ENCODE measurements at regions not wholly inside any gene's neighbourhood (a gene's known extent, or its start where the extent isn't known, plus 50 kb on each side); places are given as distances from the start of the nearest gene placed in this dataset.

GRCh38 chr1:228911225-228912210 is 176.2 kb downstream of the RHOU start:
- TF ChIP-seq CTCF (IDR thresholded peaks at IDR 0.05) (no peak), POLR2A (IDR thresholded peaks at IDR 0.05) (no peak)
- no peak overlapping the region for H3K4me3 ChIP-seq (ENCODE audit: low read depth, poor library complexity, severe bottlenecking)
- no peak for DNase-seq (ENCODE audit: low spot score in 2 of 2)
- intact Hi-C loops (cut with DNase I; ENCODE audit: low total_unique reads) = no loop called here
- WGBS, 2 donors = 77 to 80% methylated on average over 14 of the region's 14 CpGs

- intact Hi-C loops (cut with DNase I; ENCODE audit: low total_unique reads) = no loop called here
- no peak for DNase-seq (ENCODE audit: low spot score in 2 of 2)
- 92 to 94% methylated on average over 8 of the region's 8 CpGs for WGBS, 2 donors
- H3K4me3 ChIP-seq (ENCODE audit: low read depth, poor library complexity, severe bottlenecking) = no peak overlapping the region
- TF ChIP-seq POLR2A (IDR thresholded peaks at IDR 0.05) (no peak), CTCF (IDR thresholded peaks at IDR 0.05) (no peak)
Observed at GRCh38 chr1:228913626-228914414, 178.5 kb downstream of the RHOU start.

GRCh38 chr1:228914700-228915099 is 179.4 kb downstream of the RHOU start:
- TF ChIP-seq CTCF (IDR thresholded peaks at IDR 0.05) (no peak), POLR2A (IDR thresholded peaks at IDR 0.05) (no peak)
- DNase-seq (ENCODE audit: low spot score in 2 of 2) = no peak
- WGBS, 2 donors = 82 to 85% methylated on average over 1 of the region's 1 CpG
- intact Hi-C loops (cut with DNase I; ENCODE audit: low total_unique reads) = no loop called here
- no peak overlapping the region for H3K4me3 ChIP-seq (ENCODE audit: low read depth, poor library complexity, severe bottlenecking)

GRCh38 chr1:228917342-228917741 is 182.1 kb downstream of the RHOU start:
- no peak for TF ChIP-seq CTCF (IDR thresholded peaks at IDR 0.05)
- TF ChIP-seq POLR2A (IDR thresholded peaks at IDR 0.05) = no peak
- peak in 1 of 2 donors; percentile 56 for DNase-seq (ENCODE audit: low spot score in 2 of 2)
- H3K4me3 ChIP-seq (ENCODE audit: low read depth, poor library complexity, severe bottlenecking) = no peak overlapping the region
- intact Hi-C loops (cut with DNase I; ENCODE audit: low total_unique reads) = no loop called here
- 93 to 97% methylated on average over 9 of the region's 9 CpGs for WGBS, 2 donors

GRCh38 chr1:228917755-228918154 is 182.5 kb downstream of the RHOU start:
- TF ChIP-seq CTCF (IDR thresholded peaks at IDR 0.05) = no peak
- TF ChIP-seq POLR2A (IDR thresholded peaks at IDR 0.05) = no peak
- WGBS, 2 donors = 78 to 91% methylated on average over 2 of the region's 2 CpGs

More at GRCh38 chr1:228917755-228918154, 182.5 kb downstream of the RHOU start:
- no peak overlapping the region for H3K4me3 ChIP-seq (ENCODE audit: low read depth, poor library complexity, severe bottlenecking)
- no peak for DNase-seq (ENCODE audit: low spot score in 2 of 2)
- intact Hi-C loops (cut with DNase I; ENCODE audit: low total_unique reads) = no loop called here
